ENCODE measurements at regions not wholly inside any gene's neighbourhood (a gene's known extent, or its start where the extent isn't known, plus 50 kb on each side); places are given as distances from the start of the nearest gene placed in this dataset.

- Histone ChIP-seq H3K9ac (replicated peaks in 1 of 4; ENCODE audit: extremely low read depth in 1 of 4, low read depth in 3 of 4, low read length in 3 of 4) (no peak overlapping the region), H2BK120ac (replicated peaks; ENCODE audit: low read depth, low read length) (no peak overlapping the region), H3K23me2 (ENCODE audit: low read depth, low read length) (no peaks in the 10 kb centered on the region), H2AK5ac (ENCODE audit: low read depth, low read length) (no peak overlapping the region), H3K56ac (replicated peaks; ENCODE audit: insufficient read length, low read depth, low read length) (no peak overlapping the region), H3K36me3 (ENCODE audit: control insufficient read depth in 2 of 4, insufficient read depth in 4 of 4, low read length in 3 of 4) (no peaks in the 10 kb centered on the region), H3K18ac (ENCODE audit: extremely low read depth, low read length) (no peak overlapping the region), H3K79me1 (ENCODE audit: low read depth, low read length) (no peaks in the 10 kb centered on the region), H3K27me3 (replicated peaks in 1 of 4; ENCODE audit: control insufficient read depth in 3 of 4, extremely low read depth in 1 of 4, insufficient read depth in 3 of 4, low read length in 3 of 4) (no peaks in the 10 kb centered on the region), H3K27ac (ENCODE audit: low read depth, low read length) (no peak overlapping the region), H3K79me2 (ENCODE audit: control insufficient read depth in 1 of 2, insufficient read depth in 2 of 2, low read length in 2 of 2) (no peaks in the 10 kb centered on the region), H4K20me1 (replicated peaks in 1 of 2; ENCODE audit: control insufficient read depth in 1 of 2, insufficient read depth in 2 of 2, low read length in 2 of 2) (no peaks in the 10 kb centered on the region), H4K8ac (ENCODE audit: extremely low read depth, insufficient read depth, low read length) (no peak overlapping the region), H2BK5ac (ENCODE audit: low read depth, low read length) (no peak overlapping the region), H2BK12ac (ENCODE audit: low read depth, low read length) (no peak overlapping the region), H4K91ac (replicated peaks; ENCODE audit: insufficient read length, low read length) (no peak overlapping the region), H2BK20ac (ENCODE audit: low read length) (no peak overlapping the region), H4K5ac (ENCODE audit: insufficient read length, low read depth, low read length) (no peak overlapping the region), H3K4me2 (ENCODE audit: insufficient read depth in 1 of 2, low read depth in 2 of 2, low read length in 2 of 2) (no peak overlapping the region), H3K4me1 (replicated peaks in 1 of 4; ENCODE audit: control insufficient read depth in 3 of 4, insufficient read depth in 4 of 4, low read length in 3 of 4) (peaks cover 0 to 11% (median 10%) of the 10 kb centered on the region in 4 experiments; a peak in 4 of 7 replicates), H2AFZ (ENCODE audit: low read length) (no peak overlapping the region), H3K9me3 (ENCODE audit: insufficient read depth in 2 of 2, low read depth in 1 of 2, low read length in 1 of 2) (no peaks in the 10 kb centered on the region), H3K23ac (ENCODE audit: insufficient read length) (no peak overlapping the region), H3K4me3 (ENCODE audit: extremely low read depth in 1 of 4, insufficient read depth in 2 of 4, low read depth in 3 of 4, low read length in 4 of 4) (no peak overlapping the region), H3K4ac (replicated peaks; ENCODE audit: insufficient read length, low read depth, low read length) (no peak overlapping the region), H2BK15ac (ENCODE audit: low read length) (no peak overlapping the region), H3K14ac (ENCODE audit: insufficient read length) (no peak overlapping the region)
- TF ChIP-seq SRF (IDR thresholded peaks at IDR 0.05; ENCODE audit: low read depth, low read length): no peak
- 94% methylated on average over 2 of the region's 2 CpGs; no CpG with 5 or more reads in 1 of the 2 experiments for WGBS, 2 experiments (ENCODE audit: extremely low coverage in 1 of 2, insufficient coverage in 1 of 2, insufficient read length in 1 of 2, insufficient replicate concordance in 2 of 2, low coverage in 1 of 2, low lambda C conversion rate in 2 of 2, missing lambda C conversion rate in 1 of 2)
- ChIA-PET CTCF (ENCODE audit: partially characterized antibody) (interaction anchor here (1.0 to 1.7 kb wide), 4 partner anchors 15 to 282 kb away, joined by 3 to 4 read pairs (median 4); no protein-coding TSS in a partner anchor), POLR2A (ENCODE audit: partially characterized antibody) (interaction anchor here (0.7 to 0.8 kb wide), 2 partner anchors 8 to 13 kb away, joined by 3 read pairs; no protein-coding TSS in a partner anchor)
- DNase-seq (ENCODE audit: low read depth in 1 of 2, low spot score in 2 of 2): no peak
- no peak for FAIRE-seq
Measured at GRCh38 chr6:134456226-134456625, 138.3 kb upstream of the SGK1 start.
